H1 (cell line): ENCODE measurements at regions not wholly inside any gene's neighbourhood (a gene's known extent, or its start where the extent isn't known, plus 50 kb on each side); places are given as distances from the start of the nearest gene placed in this dataset.

Experiments
- BCL11A ChIP-seq, 2 experiments: IDR thresholded peaks; one replicate each; pipeline ENCODE4 v1.6.1; 2011; ENCODE audit warnings: low read depth in 2 of 2, low read length in 2 of 2, mild to moderate bottlenecking in 2 of 2
- CBX5 ChIP-seq: fragments of 300-800, 300-1000 bp; sonication (generic); IDR thresholded peaks from 2 replicates; pipeline ENCODE4 v1.7.1; 2016; ENCODE audit warnings: antibody characterized with exemption, low read length, low read depth
- CBX8 ChIP-seq: fragments of 300-800, 300-1000 bp; sonication (generic); IDR thresholded peaks from 2 replicates; pipeline ENCODE4 v1.7.1; 2016; ENCODE audit warnings: low read depth, low read length, borderline replicate concordance
- KDM1A ChIP-seq: fragments of 200-600, 300-600 bp; sonication (generic); IDR thresholded peaks from 2 replicates; pipeline ENCODE4 v1.7.1; 2016; ENCODE audit warnings: mild to moderate bottlenecking, low read length, borderline replicate concordance
- MAFK ChIP-seq: IDR thresholded peaks from 2 replicates; pipeline ENCODE4 v1.6.1; 2012; ENCODE audit warnings: low read depth, mild to moderate bottlenecking, improper control_type of control experiment, low read length
- MAX ChIP-seq: IDR thresholded peaks from 2 replicates; pipeline ENCODE4 v1.6.1; 2012; ENCODE audit warnings: inconsistent platforms
- POLR2A ChIP-seq, 2 experiments: IDR thresholded peaks; 1 replicate in 1 of 2; 2 replicates in 1 of 2; pipeline ENCODE4 v1.6.1; 2011; ENCODE audit warnings: low read depth in 2 of 2, low read length in 2 of 2, mild to moderate bottlenecking in 2 of 2; ENCODE audit errors: control extremely low read depth in 1 of 2
- POLR2AphosphoS5 ChIP-seq: IDR thresholded peaks from 2 replicates; pipeline ENCODE4 v1.6.1; 2011; ENCODE audit warnings: low read depth, low read length
- RAD21 ChIP-seq, 2 experiments: IDR thresholded peaks in 1 of 2; conservative IDR thresholded peaks in 1 of 2; 2 replicates each; pipeline ENCODE4 v1.6.1; 2011; ENCODE audit warnings: low read depth in 2 of 2, low read length in 2 of 2, improper control_type of control experiment in 1 of 2, inconsistent platforms in 1 of 2, mild to moderate bottlenecking in 1 of 2, moderate library complexity in 1 of 2
- SIRT6 ChIP-seq: IDR thresholded peaks from one replicate; pipeline ENCODE4 v1.7.1; 2012; ENCODE audit warnings: low read length, inconsistent platforms
- SP1 ChIP-seq: IDR thresholded peaks from 2 replicates; pipeline ENCODE4 v1.6.1; 2011; ENCODE audit warnings: low read depth, low read length
- TCF12 ChIP-seq: IDR thresholded peaks from 2 replicates; pipeline ENCODE4 v1.6.1; 2011; ENCODE audit warnings: low read depth, mild to moderate bottlenecking, low read length
- YY1 ChIP-seq: IDR thresholded peaks from 2 replicates; pipeline ENCODE4 v1.6.1; 2011; ENCODE audit warnings: low read depth, mild to moderate bottlenecking, low read length
- TF ChIP-seq, protein P1 (sequence below), 3 experiments: IDR thresholded peaks; 1 replicate in 2 of 3; 2 replicates in 1 of 3; pipeline versions ENCODE4 v1.5.1 to v1.6.1; 2011; ENCODE audit warnings: low read length in 3 of 3, mild to moderate bottlenecking in 3 of 3, inconsistent platforms in 2 of 3, low read depth in 1 of 3, moderate library complexity in 1 of 3; ENCODE audit not compliant: insufficient read depth in 1 of 3; ENCODE audit errors: control extremely low read depth in 1 of 3

DNA sequence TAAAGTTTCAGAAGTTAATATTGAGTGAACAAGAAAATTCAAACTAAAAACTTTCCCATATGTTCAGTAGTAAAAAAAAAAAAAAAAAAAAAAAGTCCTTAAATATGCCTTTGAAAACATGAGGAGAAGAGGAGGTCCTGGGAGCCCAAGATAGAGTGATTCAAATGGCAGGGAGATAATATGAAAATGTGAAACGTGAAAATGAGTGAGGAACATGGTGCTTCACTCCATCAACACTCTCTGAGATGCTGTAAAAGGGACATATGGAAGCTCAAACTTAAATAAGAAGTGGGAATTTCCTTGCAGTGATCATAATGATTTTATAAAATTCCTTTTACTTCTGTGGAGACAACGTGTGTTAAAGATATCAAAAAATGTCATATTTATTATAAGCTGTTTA lies 423.9 kb downstream of the PABPC4L start:
- TF ChIP-seq, protein P1, sequence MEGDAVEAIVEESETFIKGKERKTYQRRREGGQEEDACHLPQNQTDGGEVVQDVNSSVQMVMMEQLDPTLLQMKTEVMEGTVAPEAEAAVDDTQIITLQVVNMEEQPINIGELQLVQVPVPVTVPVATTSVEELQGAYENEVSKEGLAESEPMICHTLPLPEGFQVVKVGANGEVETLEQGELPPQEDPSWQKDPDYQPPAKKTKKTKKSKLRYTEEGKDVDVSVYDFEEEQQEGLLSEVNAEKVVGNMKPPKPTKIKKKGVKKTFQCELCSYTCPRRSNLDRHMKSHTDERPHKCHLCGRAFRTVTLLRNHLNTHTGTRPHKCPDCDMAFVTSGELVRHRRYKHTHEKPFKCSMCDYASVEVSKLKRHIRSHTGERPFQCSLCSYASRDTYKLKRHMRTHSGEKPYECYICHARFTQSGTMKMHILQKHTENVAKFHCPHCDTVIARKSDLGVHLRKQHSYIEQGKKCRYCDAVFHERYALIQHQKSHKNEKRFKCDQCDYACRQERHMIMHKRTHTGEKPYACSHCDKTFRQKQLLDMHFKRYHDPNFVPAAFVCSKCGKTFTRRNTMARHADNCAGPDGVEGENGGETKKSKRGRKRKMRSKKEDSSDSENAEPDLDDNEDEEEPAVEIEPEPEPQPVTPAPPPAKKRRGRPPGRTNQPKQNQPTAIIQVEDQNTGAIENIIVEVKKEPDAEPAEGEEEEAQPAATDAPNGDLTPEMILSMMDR (IDR thresholded peaks at IDR 0.05; ENCODE audit: control extremely low read depth in 1 of 3, insufficient read depth in 1 of 3, low read depth in 1 of 3, low read length in 3 of 3) = no peak
- TF ChIP-seq YY1 (no peak), SIRT6 (no peak), MAX (no peak), POLR2AphosphoS5 (no peak), POLR2A (IDR thresholded peaks at IDR 0.05; ENCODE audit: control extremely low read depth in 1 of 2, low read depth in 2 of 2, low read length in 2 of 2) (no peak), CBX8 (no peak), CBX5 (no peak), RAD21 (IDR thresholded peaks at IDR 0.05 in 1 of 2, conservative IDR thresholded peaks at IDR 0.05 in 1 of 2; ENCODE audit: low read depth in 2 of 2, low read length in 2 of 2) (no peak), TCF12 (no peak), KDM1A (no peak), SP1 (no peak), BCL11A (IDR thresholded peaks at IDR 0.05; ENCODE audit: low read depth in 2 of 2, low read length in 2 of 2) (no peak), MAFK (no peak)
